Adrenal gland (tissue), 9 donors: ENCODE measurements at regions not wholly inside any gene's neighbourhood (a gene's known extent, or its start where the extent isn't known, plus 50 kb on each side); places are given as distances from the start of the nearest gene placed in this dataset.

ENCODE experiments used
- DNase-seq, 7 donors: peaks; one replicate each; pipeline ENCODE4 v3.0.0-alpha.2; 2019 to 2020
- H3K27ac ChIP-seq, 5 donors: fragments of 200-600 bp; sonication (generic) in 4 of 5; 1 replicate in 3 of 5; 2 replicates in 2 of 5; pipeline versions ENCODE4 v1.5.1 to v1.8.0; 2016 to 2020; ENCODE audit warnings: mild to moderate bottlenecking in 1 of 5
- H3K27me3 ChIP-seq: fragments of 200-600 bp; 2 replicates; pipeline ENCODE4 v1.8.0; 2021
- H3K36me3 ChIP-seq, 2 donors: fragments of 200-600 bp; replicated peaks in 1 of 2; 1 replicate in 1 of 2; 2 replicates in 1 of 2; pipeline versions ENCODE4 v1.5.1 to v1.8.0; 2018 to 2022
- H3K4me1 ChIP-seq, 2 donors: fragments of 200-600 bp; replicated peaks in 1 of 2; 1 replicate in 1 of 2; 2 replicates in 1 of 2; pipeline versions ENCODE4 v1.5.1 to v1.8.0; 2018 to 2021
- H3K4me3 ChIP-seq, 4 donors: fragments of 200-600 bp; sonication (generic) in 3 of 4; one replicate each; pipeline ENCODE4 v1.5.1; 2016 to 2018
- H3K9me3 ChIP-seq, 3 donors: fragments of 200-600 bp; sonication (generic) in 1 of 3; replicated peaks in 1 of 3; 1 replicate in 2 of 3; 2 replicates in 1 of 3; pipeline versions ENCODE4 v1.5.1 to v1.8.0; 2016 to 2021
- POLR2A ChIP-seq, 2 donors: fragments of 450-650 bp; IDR thresholded peaks; one replicate each; pipeline ENCODE4 v1.6.1; 2017; ENCODE audit warnings: antibody characterized with exemption in 2 of 2, mild to moderate bottlenecking in 2 of 2, moderate library complexity in 1 of 2
- WGBS, 4 donors: extraction: QIAGEN DNeasy Blood & Tissue Kit in 2 of 4; methylation state at CpG; one replicate each; pipeline versions ENCODE4 v1.1.5 to v1.1.7; 2013 to 2017; 5-methylcytosine and 5-hydroxymethylcytosine counted together
- intact Hi-C, 2 donors: fragments of 100-400 bp; cut with DNase I; formaldehyde crosslinking; loops; one replicate each; pipeline versions ENCODE4 v1.14.1 to v1.15.0; 2022 to 2023
- TF ChIP-seq, protein P1 (sequence below), 6 experiments: fragments of 450-650 bp in 4 of 6; fragments of 200-600 bp in 2 of 6; sonication (generic) in 1 of 6; IDR thresholded peaks; 1 replicate in 5 of 6; 2 replicates in 1 of 6; pipeline versions ENCODE4 v1.5.1 to v1.8.0; 2016 to 2021; ENCODE audit warnings: antibody characterized with exemption in 6 of 6, mild to moderate bottlenecking in 2 of 6, moderate library complexity in 1 of 6
- donor health status: healthy with polysubstance abuse.
- donor health status: Bipolar disorder and iron deficiency.
- donor health status: DM: yes; HTN: yes; CAD: no.
- donor health status: DM: no; HTN: no; CAD: no.
- donor health status: DM: no; HTN: no; CAD: no.

DNA sequence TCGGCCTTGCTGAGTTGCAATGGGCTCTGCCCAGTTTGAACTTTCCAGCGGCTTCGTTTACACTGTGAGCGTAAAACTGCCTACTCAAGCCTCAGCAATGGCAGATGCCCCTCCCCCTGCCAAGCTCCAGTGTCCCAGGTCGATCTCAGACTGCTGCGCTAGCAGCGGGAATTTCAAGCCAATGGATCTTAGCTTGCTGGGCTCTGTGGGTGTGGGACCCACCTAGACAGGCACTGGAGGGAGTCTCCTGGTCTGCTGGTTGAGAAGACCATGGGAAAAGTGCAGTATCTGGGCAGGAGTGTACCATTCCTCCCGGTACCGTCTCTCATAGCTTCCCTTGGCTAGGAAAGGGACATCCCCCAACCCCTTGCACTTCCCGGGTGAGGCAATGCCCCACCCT lies 88.2 kb downstream of the KLHL28 start:
- Histone ChIP-seq H3K4me1 (no peaks in the 10 kb centered on the region), H3K36me3 (no peaks in the 10 kb centered on the region), H3K9me3 (no peaks in the 10 kb centered on the region), H3K27me3 (no peaks in the 10 kb centered on the region), H3K27ac (no peak overlapping the region), H3K4me3 (no peak overlapping the region)
- TF ChIP-seq, protein P1, sequence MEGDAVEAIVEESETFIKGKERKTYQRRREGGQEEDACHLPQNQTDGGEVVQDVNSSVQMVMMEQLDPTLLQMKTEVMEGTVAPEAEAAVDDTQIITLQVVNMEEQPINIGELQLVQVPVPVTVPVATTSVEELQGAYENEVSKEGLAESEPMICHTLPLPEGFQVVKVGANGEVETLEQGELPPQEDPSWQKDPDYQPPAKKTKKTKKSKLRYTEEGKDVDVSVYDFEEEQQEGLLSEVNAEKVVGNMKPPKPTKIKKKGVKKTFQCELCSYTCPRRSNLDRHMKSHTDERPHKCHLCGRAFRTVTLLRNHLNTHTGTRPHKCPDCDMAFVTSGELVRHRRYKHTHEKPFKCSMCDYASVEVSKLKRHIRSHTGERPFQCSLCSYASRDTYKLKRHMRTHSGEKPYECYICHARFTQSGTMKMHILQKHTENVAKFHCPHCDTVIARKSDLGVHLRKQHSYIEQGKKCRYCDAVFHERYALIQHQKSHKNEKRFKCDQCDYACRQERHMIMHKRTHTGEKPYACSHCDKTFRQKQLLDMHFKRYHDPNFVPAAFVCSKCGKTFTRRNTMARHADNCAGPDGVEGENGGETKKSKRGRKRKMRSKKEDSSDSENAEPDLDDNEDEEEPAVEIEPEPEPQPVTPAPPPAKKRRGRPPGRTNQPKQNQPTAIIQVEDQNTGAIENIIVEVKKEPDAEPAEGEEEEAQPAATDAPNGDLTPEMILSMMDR (IDR thresholded peaks at IDR 0.05): no peak
- TF ChIP-seq POLR2A (IDR thresholded peaks at IDR 0.05): no peak
- intact Hi-C loops: no loop called here
- DNase-seq: no peak
- WGBS, 4 donors: 63 to 87% (median 73%) methylated on average over 9 to 10 of the region's 10 CpGs

DNA sequence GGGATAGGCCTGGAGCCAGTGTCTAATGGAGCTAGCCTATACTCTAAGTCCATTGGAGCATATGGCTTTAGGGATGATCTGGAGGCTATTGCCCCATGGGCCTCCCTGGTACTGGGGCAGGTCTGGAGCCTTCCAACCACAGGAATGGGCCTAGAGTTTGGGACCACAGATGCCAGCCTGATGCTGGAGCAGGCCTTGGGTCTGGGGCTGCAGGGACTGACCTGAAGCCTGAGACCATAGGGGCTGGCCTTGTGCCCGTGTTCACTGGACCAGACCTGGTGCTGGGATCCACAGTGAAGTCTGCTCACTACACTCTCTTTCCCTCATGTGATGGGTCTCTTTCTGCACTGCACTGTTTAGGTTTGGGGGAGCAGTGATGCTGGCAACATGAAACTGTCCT lies 95.0 kb downstream of the KLHL28 start:
- Histone ChIP-seq H3K4me3 (no peak overlapping the region), H3K27me3 (no peaks in the 10 kb centered on the region), H3K9me3 (no peaks in the 10 kb centered on the region), H3K27ac (no peak overlapping the region), H3K36me3 (no peaks in the 10 kb centered on the region), H3K4me1 (no peaks in the 10 kb centered on the region)
- intact Hi-C loops: no loop called here
- no peak for DNase-seq
- WGBS, 4 donors: 83 to 100% (median 88%) methylated on average over 1 of the region's 1 CpG; no CpG with 5 or more reads in 1 of the 4 donors
- TF ChIP-seq, protein P1 (IDR thresholded peaks at IDR 0.05): no peak
- TF ChIP-seq POLR2A (IDR thresholded peaks at IDR 0.05): no peak

DNA sequence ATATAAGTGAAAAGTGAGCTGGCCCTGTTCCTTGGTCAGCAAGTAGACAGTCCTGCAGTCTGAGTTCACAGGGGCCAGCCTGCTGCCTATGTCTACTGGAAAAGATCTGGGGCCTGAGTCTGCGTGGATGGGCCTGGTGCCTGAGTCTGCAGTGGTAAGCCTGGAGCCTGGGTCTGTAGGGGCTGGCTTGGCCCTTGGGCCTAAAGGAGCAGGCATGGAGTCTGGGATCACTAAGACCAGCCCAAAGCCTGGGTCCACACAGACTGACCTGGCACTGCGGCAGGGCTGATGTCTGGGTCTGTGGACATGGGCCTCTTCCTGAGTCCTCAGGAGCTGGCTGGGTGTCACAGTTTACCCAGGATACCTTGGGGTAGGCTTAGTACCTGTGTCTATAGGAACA lies 95.4 kb downstream of the KLHL28 start:
- DNase-seq: no peak
- Histone ChIP-seq H3K4me3 (no peak overlapping the region), H3K36me3 (no peaks in the 10 kb centered on the region), H3K27ac (no peak overlapping the region), H3K27me3 (no peaks in the 10 kb centered on the region), H3K9me3 (no peaks in the 10 kb centered on the region), H3K4me1 (no peaks in the 10 kb centered on the region)
- TF ChIP-seq POLR2A (IDR thresholded peaks at IDR 0.05): no peak
- TF ChIP-seq, protein P1 (IDR thresholded peaks at IDR 0.05): no peak
- intact Hi-C loops: no loop called here
- WGBS, 4 donors: 81 to 100% (median 94%) methylated on average over 1 to 2 of the region's 2 CpGs

DNA sequence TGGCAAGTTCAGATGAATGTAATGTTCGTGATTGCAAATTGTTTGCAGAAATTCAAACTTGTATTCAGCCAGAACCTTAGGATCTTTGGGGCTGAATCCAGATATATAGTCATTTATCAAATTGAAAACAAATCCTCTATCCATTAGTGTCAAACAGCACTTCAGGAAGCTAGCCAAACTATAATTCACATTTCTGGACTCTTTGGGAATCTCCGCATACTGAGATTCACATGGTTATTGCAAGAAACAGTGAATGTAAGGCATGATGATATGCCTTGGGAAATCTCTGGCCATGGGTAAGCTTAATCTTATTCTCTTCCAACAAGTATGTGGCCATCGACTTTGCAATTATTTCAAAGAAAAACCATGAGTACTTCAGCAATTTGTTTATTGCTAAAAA lies 98.5 kb downstream of the KLHL28 start:
- no peak for DNase-seq
- H3K36me3 ChIP-seq: no peaks in the 10 kb centered on the region
- 57 to 77% (median 64%) methylated on average over 3 of the region's 3 CpGs for WGBS, 4 donors
- no peaks in the 10 kb centered on the region for H3K4me1 ChIP-seq
- H3K9me3 ChIP-seq: no peaks in the 10 kb centered on the region
- H3K4me3 ChIP-seq: no peak overlapping the region
- no peaks in the 10 kb centered on the region for H3K27me3 ChIP-seq
- no peak for TF ChIP-seq POLR2A (IDR thresholded peaks at IDR 0.05)
- TF ChIP-seq, protein P1 (IDR thresholded peaks at IDR 0.05): no peak
- H3K27ac ChIP-seq: no peak overlapping the region
- intact Hi-C loops: no loop called here
